ENCODE measurements at regions not wholly inside any gene's neighbourhood (a gene's known extent, or its start where the extent isn't known, plus 50 kb on each side); places are given as distances from the start of the nearest gene placed in this dataset.
"Not testable (repeated sequence)": the region's sequence is repeated elsewhere in the genome, so short reads cannot be mapped to it uniquely, and the experiment has no call there.

- no peak overlapping the region for H3K27ac ChIP-seq (ENCODE audit: low read depth in 1 of 3, low read length in 2 of 3)
- H3K27me3 ChIP-seq (ENCODE audit: control insufficient read depth in 3 of 3, insufficient read depth in 3 of 3, low read length in 3 of 3) = no peaks in the 10 kb centered on the region
- H3K4me1 ChIP-seq (ENCODE audit: control insufficient read depth in 3 of 3, insufficient read depth in 2 of 3, low read depth in 1 of 3, low read length in 2 of 3) = peaks cover 0 to 4% (median 0%) of the 10 kb centered on the region in 3 donors
- no peak overlapping the region for H3K4me3 ChIP-seq (ENCODE audit: low read depth in 1 of 3, low read length in 3 of 3)
- peaks cover 0 to 11% of the 10 kb centered on the region in 2 donors for H3K9me3 ChIP-seq (ENCODE audit: control insufficient read depth in 2 of 2, insufficient read depth in 1 of 2, low read depth in 1 of 2, low read length in 1 of 2)
- no peaks in the 10 kb centered on the region for H3K36me3 ChIP-seq (ENCODE audit: control insufficient read depth in 3 of 3, insufficient read depth in 2 of 3, low read depth in 1 of 3, low read length in 3 of 3)
- WGBS, 3 donors = 63 to 85% (median 79%) methylated on average over 2 of the region's 2 CpGs
- FAIRE-seq (no peak), DNase-seq (no peak)
These were observed 118.6 kb upstream of the CARD11 start for GRCh38 chr7:3162289-3162688.

GRCh38 chr7:3162798-3163197, 119.1 kb upstream of the CARD11 start:
- not testable (repeated sequence) for DNase-seq; H3K36me3 ChIP-seq (ENCODE audit: control insufficient read depth in 3 of 3, insufficient read depth in 2 of 3, low read depth in 1 of 3, low read length in 3 of 3); H3K27me3 ChIP-seq (ENCODE audit: control insufficient read depth in 3 of 3, insufficient read depth in 3 of 3, low read length in 3 of 3); H3K4me3 ChIP-seq (ENCODE audit: low read depth in 1 of 3, low read length in 3 of 3); FAIRE-seq; H3K27ac ChIP-seq (ENCODE audit: low read depth in 1 of 3, low read length in 2 of 3); H3K4me1 ChIP-seq (ENCODE audit: control insufficient read depth in 3 of 3, insufficient read depth in 2 of 3, low read depth in 1 of 3, low read length in 2 of 3)
- 63 to 89% (median 65%) methylated on average over 4 of the region's 4 CpGs for WGBS, 3 donors
- peaks cover 0 to 11% of the 10 kb centered on the region in 2 donors for H3K9me3 ChIP-seq (ENCODE audit: control insufficient read depth in 2 of 2, insufficient read depth in 1 of 2, low read depth in 1 of 2, low read length in 1 of 2)

DNA sequence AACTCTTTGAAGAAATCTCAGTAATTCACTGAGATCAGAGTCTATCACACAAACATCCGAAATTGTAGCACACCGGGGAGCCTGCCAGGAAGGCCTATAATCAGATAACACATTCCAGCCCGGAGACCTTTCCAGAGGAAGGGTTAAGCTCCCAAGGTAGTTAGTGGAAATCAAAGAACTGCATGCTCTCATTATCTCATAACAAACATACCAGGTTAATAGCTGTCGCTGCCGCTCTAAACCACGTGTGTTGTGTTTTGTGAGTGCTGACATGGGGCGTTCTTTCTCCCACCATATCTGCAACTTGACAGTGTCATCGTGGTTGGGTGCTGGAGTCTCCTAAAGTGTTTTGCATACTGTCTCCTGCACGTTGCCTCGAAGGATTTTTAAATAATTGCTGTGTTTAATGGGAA, 120.7 kb upstream of the CARD11 start:
- H3K36me3 ChIP-seq (ENCODE audit: control insufficient read depth in 3 of 3, insufficient read depth in 2 of 3, low read depth in 1 of 3, low read length in 3 of 3) = no peaks in the 10 kb centered on the region
- H3K27ac ChIP-seq (ENCODE audit: low read depth in 1 of 3, low read length in 2 of 3) = no peak overlapping the region
- 8 to 40% (median 25%) methylated on average over 10 of the region's 10 CpGs for WGBS, 3 donors
- peaks cover 0 to 4% (median 0%) of the 10 kb centered on the region in 3 donors for H3K4me1 ChIP-seq (ENCODE audit: control insufficient read depth in 3 of 3, insufficient read depth in 2 of 3, low read depth in 1 of 3, low read length in 2 of 3)
- H3K4me3 ChIP-seq (ENCODE audit: low read depth in 1 of 3, low read length in 3 of 3) = no peak overlapping the region
- DNase-seq (peak; percentile 20 to 44), FAIRE-seq (no peak)
- no peaks in the 10 kb centered on the region for H3K27me3 ChIP-seq (ENCODE audit: control insufficient read depth in 3 of 3, insufficient read depth in 3 of 3, low read length in 3 of 3)
- peaks cover 0 to 11% of the 10 kb centered on the region in 2 donors for H3K9me3 ChIP-seq (ENCODE audit: control insufficient read depth in 2 of 2, insufficient read depth in 1 of 2, low read depth in 1 of 2, low read length in 1 of 2)

- H3K4me1 ChIP-seq (ENCODE audit: control insufficient read depth in 3 of 3, insufficient read depth in 2 of 3, low read depth in 1 of 3, low read length in 2 of 3) = peaks cover 0 to 4% (median 0%) of the 10 kb centered on the region in 3 donors
- FAIRE-seq (no peak), DNase-seq (no peak)
- H3K36me3 ChIP-seq (ENCODE audit: control insufficient read depth in 3 of 3, insufficient read depth in 2 of 3, low read depth in 1 of 3, low read length in 3 of 3) = no peaks in the 10 kb centered on the region
- no peak overlapping the region for H3K27ac ChIP-seq (ENCODE audit: low read depth in 1 of 3, low read length in 2 of 3)
- H3K27me3 ChIP-seq (ENCODE audit: control insufficient read depth in 3 of 3, insufficient read depth in 3 of 3, low read length in 3 of 3) = peaks cover 0 to 4% (median 0%) of the 10 kb centered on the region in 3 donors
- H3K9me3 ChIP-seq (ENCODE audit: control insufficient read depth in 2 of 2, insufficient read depth in 1 of 2, low read depth in 1 of 2, low read length in 1 of 2) = peaks cover 0 to 11% of the 10 kb centered on the region in 2 donors
- 50 to 72% (median 57%) methylated on average over 21 of the region's 21 CpGs for WGBS, 3 donors
- no peak overlapping the region for H3K4me3 ChIP-seq (ENCODE audit: low read depth in 1 of 3, low read length in 3 of 3)
These were observed 122.3 kb upstream of the CARD11 start for GRCh38 chr7:3165681-3166580.

- H3K9me3 ChIP-seq (ENCODE audit: control insufficient read depth in 2 of 2, insufficient read depth in 1 of 2, low read depth in 1 of 2, low read length in 1 of 2) = peaks cover 0 to 12% of the 10 kb centered on the region in 2 donors
- WGBS, 3 donors = 75 to 83% (median 79%) methylated on average over 5 of the region's 5 CpGs
- no peaks in the 10 kb centered on the region for H3K36me3 ChIP-seq (ENCODE audit: control insufficient read depth in 3 of 3, insufficient read depth in 2 of 3, low read depth in 1 of 3, low read length in 3 of 3)
- FAIRE-seq (no peak), DNase-seq (no peak)
- H3K27ac ChIP-seq (ENCODE audit: low read depth in 1 of 3, low read length in 2 of 3) = no peak overlapping the region
- H3K27me3 ChIP-seq (ENCODE audit: control insufficient read depth in 3 of 3, insufficient read depth in 3 of 3, low read length in 3 of 3) = peaks cover 0 to 4% (median 0%) of the 10 kb centered on the region in 3 donors
- H3K4me1 ChIP-seq (ENCODE audit: control insufficient read depth in 3 of 3, insufficient read depth in 2 of 3, low read depth in 1 of 3, low read length in 2 of 3) = peaks cover 0 to 4% (median 0%) of the 10 kb centered on the region in 3 donors
- H3K4me3 ChIP-seq (ENCODE audit: low read depth in 1 of 3, low read length in 3 of 3) = no peak overlapping the region
These were observed 123.9 kb upstream of the CARD11 start for GRCh38 chr7:3167551-3167950.

GRCh38 chr7:3168370-3168769, 124.7 kb upstream of the CARD11 start:
- Histone ChIP-seq H3K27me3 (ENCODE audit: control insufficient read depth in 3 of 3, insufficient read depth in 3 of 3, low read length in 3 of 3) (peaks cover 0 to 4% (median 0%) of the 10 kb centered on the region in 3 donors), H3K36me3 (ENCODE audit: control insufficient read depth in 3 of 3, insufficient read depth in 2 of 3, low read depth in 1 of 3, low read length in 3 of 3) (no peaks in the 10 kb centered on the region), H3K27ac (ENCODE audit: low read depth in 1 of 3, low read length in 2 of 3) (no peak overlapping the region), H3K4me1 (ENCODE audit: control insufficient read depth in 3 of 3, insufficient read depth in 2 of 3, low read depth in 1 of 3, low read length in 2 of 3) (peaks cover 0 to 4% (median 0%) of the 10 kb centered on the region in 3 donors), H3K9me3 (ENCODE audit: control insufficient read depth in 2 of 2, insufficient read depth in 1 of 2, low read depth in 1 of 2, low read length in 1 of 2) (peaks cover 0 to 5% of the 10 kb centered on the region in 2 donors), H3K4me3 (ENCODE audit: low read depth in 1 of 3, low read length in 3 of 3) (no peak overlapping the region)
- DNase-seq = no peak
- FAIRE-seq = no peak
- 78 to 88% (median 85%) methylated on average over 12 of the region's 12 CpGs for WGBS, 3 donors

GRCh38 chr7:3168869-3169268, 125.2 kb upstream of the CARD11 start:
- Histone ChIP-seq H3K27me3 (ENCODE audit: control insufficient read depth in 3 of 3, insufficient read depth in 3 of 3, low read length in 3 of 3) (peaks cover 0 to 4% (median 0%) of the 10 kb centered on the region in 3 donors), H3K9me3 (ENCODE audit: control insufficient read depth in 2 of 2, insufficient read depth in 1 of 2, low read depth in 1 of 2, low read length in 1 of 2) (peaks cover 0 to 5% of the 10 kb centered on the region in 2 donors), H3K4me1 (ENCODE audit: control insufficient read depth in 3 of 3, insufficient read depth in 2 of 3, low read depth in 1 of 3, low read length in 2 of 3) (peaks cover 0 to 4% (median 0%) of the 10 kb centered on the region in 3 donors), H3K27ac (ENCODE audit: low read depth in 1 of 3, low read length in 2 of 3) (no peak overlapping the region), H3K36me3 (ENCODE audit: control insufficient read depth in 3 of 3, insufficient read depth in 2 of 3, low read depth in 1 of 3, low read length in 3 of 3) (no peaks in the 10 kb centered on the region), H3K4me3 (ENCODE audit: low read depth in 1 of 3, low read length in 3 of 3) (no peak overlapping the region)
- no peak for DNase-seq
- no peak for FAIRE-seq
- WGBS, 3 donors = 76 to 86% (median 85%) methylated on average over 10 of the region's 10 CpGs

GRCh38 chr7:3172768-3173280, 128.2 kb upstream of the SDK1 start:
- no peaks in the 10 kb centered on the region for H3K4me1 ChIP-seq (ENCODE audit: control insufficient read depth in 3 of 3, insufficient read depth in 2 of 3, low read depth in 1 of 3, low read length in 2 of 3)
- no peaks in the 10 kb centered on the region for H3K36me3 ChIP-seq (ENCODE audit: control insufficient read depth in 3 of 3, insufficient read depth in 2 of 3, low read depth in 1 of 3, low read length in 3 of 3)
- FAIRE-seq (no peak), DNase-seq (no peak)
- no peak overlapping the region for H3K27ac ChIP-seq (ENCODE audit: low read depth in 1 of 3, low read length in 2 of 3)
- no peak overlapping the region for H3K4me3 ChIP-seq (ENCODE audit: low read depth in 1 of 3, low read length in 3 of 3)
- H3K9me3 ChIP-seq (ENCODE audit: control insufficient read depth in 2 of 2, insufficient read depth in 1 of 2, low read depth in 1 of 2, low read length in 1 of 2) = peaks cover 0 to 5% of the 10 kb centered on the region in 2 donors
- H3K27me3 ChIP-seq (ENCODE audit: control insufficient read depth in 3 of 3, insufficient read depth in 3 of 3, low read length in 3 of 3) = peaks cover 0 to 4% (median 0%) of the 10 kb centered on the region in 3 donors
- 83 to 87% (median 86%) methylated on average over 7 of the region's 7 CpGs for WGBS, 3 donors

Measured in small intestine (tissue), 7 donors.